Fibroblast of skin of back (primary cell): ENCODE measurements at regions not wholly inside any gene's neighbourhood (a gene's known extent, or its start where the extent isn't known, plus 50 kb on each side); places are given as distances from the start of the nearest gene placed in this dataset.
"Not testable (repeated sequence)": the region's sequence is repeated elsewhere in the genome, so short reads cannot be mapped to it uniquely, and the experiment has no call there.

Source experiments
- DNase-seq: peaks from one replicate; pipeline ENCODE4 v3.0.0-alpha.2; 2013

- peak; percentile 86 for DNase-seq
Observed at GRCh38 chr12:67716817-67717216, 68.3 kb downstream of the DYRK2 start.

GRCh38 chr12:67719303-67719702 is 70.8 kb downstream of the DYRK2 start:
- not testable (repeated sequence) for DNase-seq

GRCh38 chr12:67720351-67720856 is 71.9 kb downstream of the DYRK2 start:
- DNase-seq = peak; percentile 93

GRCh38 chr12:67721248-67721647 is 72.7 kb downstream of the DYRK2 start:
- no peak for DNase-seq

DNA sequence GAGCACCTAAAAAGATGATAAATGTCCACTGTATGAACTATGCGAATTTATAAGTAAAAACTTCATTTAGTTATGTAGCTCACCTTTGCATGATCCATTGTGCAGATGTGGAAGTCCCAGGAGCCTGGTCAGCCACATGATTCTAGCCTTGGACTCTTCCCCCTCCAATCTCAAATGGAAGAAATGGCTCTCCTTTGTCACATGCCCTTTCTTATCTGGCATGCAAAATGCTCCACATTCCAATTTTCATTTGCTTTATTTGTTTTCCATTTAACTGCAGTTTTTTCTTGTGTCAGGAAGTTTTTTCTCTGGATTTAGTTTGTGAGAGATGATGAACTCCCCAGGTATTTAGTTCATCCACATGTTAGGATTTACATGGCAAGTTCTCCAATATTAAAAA is 73.8 kb downstream of the DYRK2 start:
- DNase-seq = peak; percentile 58

DNA sequence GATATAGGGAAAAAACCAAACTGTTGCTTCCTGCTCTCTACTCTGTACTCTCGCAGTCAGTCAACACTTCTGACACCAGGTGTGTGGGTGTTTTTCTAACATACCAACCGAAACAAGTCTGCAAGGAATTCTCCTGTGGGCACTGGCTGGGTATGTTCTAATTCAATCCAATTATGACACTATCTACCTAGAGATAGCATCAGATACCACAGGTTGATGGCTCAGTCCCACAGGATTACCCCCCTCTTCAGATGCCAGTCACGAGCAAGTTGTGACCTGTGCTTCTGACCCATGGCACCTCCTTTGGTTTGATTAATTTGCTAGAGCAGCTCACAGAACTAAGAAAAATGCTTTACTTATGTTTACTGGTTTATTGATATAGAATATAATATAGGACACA is 78.3 kb downstream of the DYRK2 start:
- DNase-seq = no peak

- DNase-seq = no peak
Observed at GRCh38 chr12:67727702-67728666, 79.4 kb downstream of the DYRK2 start.

- DNase-seq = no peak
Observed at GRCh38 chr12:67732857-67733256, 84.3 kb downstream of the DYRK2 start.

GRCh38 chr12:67735868-67736267 is 87.3 kb downstream of the DYRK2 start:
- DNase-seq = no peak

GRCh38 chr12:67740711-67741110 is 92.2 kb downstream of the DYRK2 start:
- peak; percentile 53 for DNase-seq

- DNase-seq = peak; percentile 82
Observed at GRCh38 chr12:67741270-67741669, 92.7 kb downstream of the DYRK2 start.

GRCh38 chr12:67742461-67742860 is 93.9 kb downstream of the DYRK2 start:
- DNase-seq = peak; percentile 82

DNA sequence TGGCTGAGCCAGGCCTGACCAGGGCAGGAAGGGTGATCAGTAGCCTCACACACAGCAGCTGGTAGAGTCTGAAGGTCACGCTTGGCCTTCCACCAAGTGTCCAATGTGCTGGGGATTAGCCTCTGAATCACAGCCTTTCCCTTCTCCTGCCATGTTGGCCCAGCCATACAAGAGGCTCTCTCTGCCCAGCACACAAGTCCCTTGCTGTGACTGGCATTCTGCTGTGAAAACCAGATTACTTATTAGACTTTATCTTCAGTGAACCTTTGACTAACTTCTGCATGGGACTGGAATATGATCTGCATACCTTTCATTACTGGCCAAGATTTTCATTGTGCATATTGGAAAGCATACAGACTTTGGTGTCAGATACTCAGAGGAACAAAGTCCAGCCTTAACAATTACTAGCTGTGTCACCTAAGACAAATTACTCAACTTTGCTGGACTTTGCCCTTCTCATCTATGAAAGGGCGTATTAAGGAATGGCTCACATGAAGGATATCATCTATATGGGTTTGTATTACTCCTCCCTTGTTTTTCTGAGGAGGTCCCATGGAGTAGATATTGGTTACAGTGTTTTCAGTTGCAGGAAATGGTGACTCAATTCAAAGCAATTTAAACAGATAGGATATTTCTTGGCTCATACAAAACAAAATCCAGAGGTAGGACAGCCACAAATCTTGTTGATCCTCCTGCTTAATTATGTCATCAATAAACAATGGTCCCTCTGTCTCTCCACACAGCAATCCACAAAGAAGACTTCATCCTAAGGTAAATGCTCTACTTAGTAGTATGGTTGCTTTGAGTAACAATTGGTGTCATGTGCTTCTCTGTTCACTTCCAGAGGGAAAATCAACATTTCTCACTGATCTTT is 99.6 kb downstream of the DYRK2 start:
- peak; percentile 80 for DNase-seq

DNA sequence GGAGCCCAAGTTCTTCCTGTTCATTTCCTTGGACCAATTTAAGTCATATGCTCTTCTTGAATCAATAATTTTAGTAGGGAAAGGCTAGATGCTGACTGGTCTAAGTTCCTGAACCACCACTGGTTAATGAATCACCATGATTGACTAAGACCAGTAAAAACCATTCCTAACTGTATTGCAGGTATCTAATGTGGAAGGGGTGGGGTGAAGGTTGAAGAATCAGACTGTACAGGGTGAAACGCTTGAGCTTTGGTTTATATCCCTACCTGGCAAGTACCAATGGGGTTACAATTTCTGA is 100.1 kb downstream of the DYRK2 start:
- DNase-seq = no peak

DNA sequence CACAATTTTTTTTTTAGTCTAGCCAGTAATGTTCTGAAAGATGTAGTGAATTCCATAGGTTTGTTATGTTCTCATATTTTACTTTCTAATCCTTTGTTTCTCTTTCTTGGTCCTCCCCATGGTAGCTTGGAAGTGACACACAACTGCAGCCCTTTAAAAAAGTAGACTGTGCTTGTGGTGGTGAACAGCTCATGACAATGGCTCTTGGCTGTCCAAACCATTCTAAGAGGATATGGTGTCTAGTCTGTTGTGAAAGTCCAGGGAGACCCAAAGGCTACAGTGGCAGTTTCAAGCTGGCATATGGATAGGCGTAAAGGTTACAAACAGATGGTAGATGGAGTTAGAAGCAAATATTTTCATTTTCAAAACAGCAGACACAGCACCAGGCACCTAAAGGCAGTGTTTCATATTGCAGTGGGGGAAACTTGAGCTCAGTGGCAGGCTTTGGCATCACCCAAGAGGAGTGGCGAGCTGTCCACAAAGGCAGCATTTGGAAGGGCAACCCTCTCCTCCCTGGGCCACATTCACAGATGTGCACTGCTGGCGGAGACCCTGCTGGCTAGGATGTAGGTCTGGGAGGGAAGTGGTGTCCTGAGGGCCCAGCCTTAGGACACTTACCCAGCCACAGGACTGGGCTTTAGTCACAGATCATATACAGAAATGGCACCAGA is 102.1 kb downstream of the DYRK2 start:
- DNase-seq = peak; percentile 77

GRCh38 chr12:67751381-67751928 is 102.9 kb downstream of the DYRK2 start:
- peak; percentile 58 for DNase-seq

DNA sequence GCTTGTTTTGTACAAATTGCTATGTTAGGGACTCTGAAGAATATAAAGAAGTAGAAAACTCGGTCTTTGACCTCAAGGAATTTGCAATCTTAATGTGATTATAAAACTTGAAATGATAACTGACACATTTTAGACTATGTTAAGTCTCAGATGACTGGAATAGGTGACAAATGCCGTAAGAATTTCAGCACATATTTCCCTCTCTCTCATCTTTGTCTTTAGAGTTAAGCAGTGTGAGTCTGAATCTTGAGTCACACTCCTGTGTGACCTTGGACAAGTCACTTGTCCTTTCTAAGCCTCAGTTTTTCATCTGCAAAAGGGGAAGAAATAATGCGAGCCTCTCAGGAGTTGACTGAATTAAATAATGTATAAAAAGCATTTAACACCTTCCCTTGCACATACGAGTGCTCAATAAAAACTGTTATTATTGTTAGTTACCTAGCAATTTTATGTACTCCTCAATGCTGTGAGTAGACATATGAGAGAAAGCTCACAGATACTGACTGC is 103.7 kb downstream of the DYRK2 start:
- DNase-seq = peak; percentile 87

- no peak for DNase-seq
Observed at GRCh38 chr12:67754933-67755697, 106.6 kb downstream of the DYRK2 start.

DNA sequence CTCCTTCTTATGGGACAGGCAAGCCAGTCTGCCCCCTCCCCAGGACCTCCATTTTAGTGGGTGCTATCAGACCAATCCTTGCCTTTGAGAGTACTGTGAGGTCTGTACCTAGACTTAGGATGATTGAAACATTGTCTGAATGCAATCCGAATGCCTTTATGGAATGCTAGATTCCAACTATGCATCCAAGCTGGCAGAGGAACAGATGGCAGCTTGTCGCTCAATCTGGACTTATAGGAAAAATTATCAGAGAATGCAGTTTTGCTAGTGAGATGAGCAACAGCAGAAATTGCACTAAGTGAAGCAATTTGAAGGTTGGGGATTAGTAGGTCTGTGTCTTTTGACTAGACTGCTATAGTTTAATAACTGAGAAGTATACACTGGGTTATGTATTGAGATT is 109.1 kb downstream of the DYRK2 start:
- no peak for DNase-seq

DNA sequence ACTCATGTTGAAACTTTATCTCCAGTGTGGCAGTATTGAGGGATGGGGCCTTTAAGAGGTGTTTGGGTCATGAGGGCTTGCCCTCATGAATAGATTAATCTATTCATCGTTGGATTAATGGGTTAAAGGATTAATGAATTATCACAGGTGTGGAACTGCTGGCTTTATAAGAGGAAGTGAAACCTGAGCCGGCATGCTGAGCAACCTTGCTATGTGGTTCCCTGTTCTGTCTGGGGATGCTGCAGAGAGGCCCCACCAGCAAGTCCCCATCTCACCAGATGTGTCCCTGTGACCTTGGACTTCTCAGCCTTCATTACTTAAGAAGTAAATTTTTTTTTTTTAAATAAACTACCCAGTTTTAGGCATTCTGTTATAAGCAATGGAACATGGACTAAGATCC is 109.6 kb downstream of the DYRK2 start:
- DNase-seq = no peak

DNA sequence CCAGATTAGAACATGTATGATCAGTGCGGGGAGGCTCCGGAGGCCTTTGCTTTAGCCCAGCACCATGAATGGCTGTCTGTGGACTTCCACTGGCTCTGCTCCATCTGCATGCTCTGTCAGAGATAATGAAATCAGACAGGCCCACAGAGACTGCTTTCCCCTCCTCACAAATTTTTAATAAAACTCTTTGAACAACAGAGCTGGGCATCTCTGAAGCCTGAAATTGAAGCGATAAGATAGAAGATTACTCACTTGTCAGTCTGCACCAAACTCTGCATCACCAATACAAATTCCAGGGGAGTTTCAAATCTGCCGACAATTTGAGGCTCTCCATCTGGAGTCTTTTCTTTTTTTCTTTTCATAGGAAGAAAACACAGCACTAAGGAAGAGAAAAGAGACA is 110.0 kb downstream of the DYRK2 start:
- no peak for DNase-seq

DNA sequence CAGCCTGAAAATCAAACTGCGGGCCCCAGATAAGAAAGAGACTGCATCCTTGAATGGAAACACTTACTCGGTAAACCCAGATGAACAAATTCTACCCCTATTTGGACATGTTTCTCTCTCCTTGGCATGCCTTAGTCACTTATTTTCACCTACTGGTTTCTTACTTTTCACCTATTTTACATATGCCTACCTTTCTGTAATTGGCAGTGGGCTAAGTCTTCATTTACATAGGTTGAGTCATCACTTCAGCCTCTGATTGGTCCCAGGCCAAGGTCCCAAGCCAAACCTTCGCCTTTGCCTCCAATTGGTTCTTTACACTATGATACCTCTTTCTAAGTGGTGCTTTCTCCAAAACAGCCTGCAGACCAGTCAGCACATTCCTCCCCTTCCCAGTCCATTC is 111.3 kb downstream of the DYRK2 start:
- no peak for DNase-seq
